DMS53 (cell line): ENCODE measurements at regions not wholly inside any gene's neighbourhood (a gene's known extent, or its start where the extent isn't known, plus 50 kb on each side); places are given as distances from the start of the nearest gene placed in this dataset.

ENCODE experiments used
- DNase-seq: peaks from one replicate; lab custom pipeline; 2025; lab: John Stamatoyannopoulos, UW

- peak; percentile 46 for DNase-seq
These were observed 50.4 kb upstream of the CIBAR2 start for GRCh38 chr16:85162478-85163277.

- DNase-seq: no peak
These were observed 51.2 kb upstream of the CIBAR2 start for GRCh38 chr16:85163278-85164112.

- no peak for DNase-seq
These were observed 52.2 kb upstream of the CIBAR2 start for GRCh38 chr16:85164431-85164830.

GRCh38 chr16:85164838-85165516, 52.7 kb upstream of the CIBAR2 start:
- DNase-seq: no peak

- DNase-seq: no peak
These were observed 53.5 kb upstream of the CIBAR2 start for GRCh38 chr16:85165781-85166180.

- DNase-seq: no peak
These were observed 54.0 kb upstream of the CIBAR2 start for GRCh38 chr16:85166281-85166680.

- no peak for DNase-seq
These were observed 54.7 kb upstream of the CIBAR2 start for GRCh38 chr16:85166699-85167588.

- DNase-seq: no peak
These were observed 55.6 kb upstream of the CIBAR2 start for GRCh38 chr16:85167589-85168537.

GRCh38 chr16:85168732-85169256, 56.5 kb upstream of the CIBAR2 start:
- peak; percentile 47 for DNase-seq

- peak; percentile 58 for DNase-seq
These were observed 57.2 kb upstream of the CIBAR2 start for GRCh38 chr16:85169333-85170065.

- no peak for DNase-seq
These were observed 57.8 kb upstream of the CIBAR2 start for GRCh38 chr16:85170066-85170491.

- DNase-seq: no peak
These were observed 58.3 kb upstream of the CIBAR2 start for GRCh38 chr16:85170590-85171003.

GRCh38 chr16:85171004-85171758, 58.9 kb upstream of the CIBAR2 start:
- DNase-seq: no peak

GRCh38 chr16:85171759-85172454, 59.6 kb upstream of the CIBAR2 start:
- no peak for DNase-seq

GRCh38 chr16:85172455-85173145, 60.3 kb upstream of the CIBAR2 start:
- peak; percentile 76 for DNase-seq

GRCh38 chr16:85173146-85173980, 61.1 kb upstream of the CIBAR2 start:
- DNase-seq: no peak
